B cell (primary cell): ENCODE measurements at regions not wholly inside any gene's neighbourhood (a gene's known extent, or its start where the extent isn't known, plus 50 kb on each side); places are given as distances from the start of the nearest gene placed in this dataset.
"Not testable (repeated sequence)": the region's sequence is repeated elsewhere in the genome, so short reads cannot be mapped to it uniquely, and the experiment has no call there.

Source experiments
- ATAC-seq: fragments of 200-7000 bp; cut with Tn5 transposase; one replicate; pipeline ENCODE4 v1.10.0; 2021; ENCODE audit warnings: low read depth, mild to moderate bottlenecking, moderate number of reproducible peaks, moderate library complexity
- CTCF ChIA-PET: fragments of 350-600 bp; sonication (Branson Sonifier 250); formaldehyde crosslinking; loops from one replicate; lab custom pipeline; 2021; ENCODE audit warnings: antibody characterized with exemption, inconsistent platforms; lab: Charles Lee
- POLR2A ChIA-PET: fragments of 350-600 bp; sonication (Branson Sonifier 250); formaldehyde crosslinking; loops from one replicate; lab custom pipeline; 2021; ENCODE audit warnings: antibody characterized with exemption; lab: Charles Lee
- DNase-seq: peaks from one replicate; pipeline ENCODE4 v3.0.0; 2013
- H2AFZ ChIP-seq: 2 replicates; pipeline ENCODE4 v1.6.1; 2012; ENCODE audit warnings: mild to moderate bottlenecking, low read depth, low read length; ENCODE audit not compliant: insufficient read depth, poor library complexity, severe bottlenecking
- H3K27ac ChIP-seq, 2 donors: 1 replicate in 1 of 2; 2 replicates in 1 of 2; pipeline ENCODE4 v1.5.1; 2012 to 2013; ENCODE audit warnings: low read length in 2 of 2, mild to moderate bottlenecking in 2 of 2, moderate library complexity in 1 of 2
- H3K27me3 ChIP-seq, 4 experiments: fragments of 200-600 bp in 1 of 4; sonication (generic) in 1 of 4; replicated peaks in 1 of 4; 1 replicate in 2 of 4; 2 replicates in 2 of 4; pipeline versions ENCODE4 v1.6.1 to v1.7.0; 2013 to 2016; ENCODE audit warnings: low read length in 3 of 4, mild to moderate bottlenecking in 2 of 4, mixed read lengths in 1 of 4, moderate library complexity in 1 of 4; ENCODE audit not compliant: insufficient read depth in 4 of 4, control insufficient read depth in 3 of 4; ENCODE audit errors: control extremely low read depth in 1 of 4
- H3K36me3 ChIP-seq, 2 experiments: replicated peaks in 1 of 2; 1 replicate in 1 of 2; 2 replicates in 1 of 2; pipeline versions ENCODE4 v1.6.1 to v1.7.1; 2013; ENCODE audit warnings: low read length in 1 of 2; ENCODE audit not compliant: insufficient read depth in 2 of 2, control insufficient read depth in 1 of 2; ENCODE audit errors: control extremely low read depth in 1 of 2, extremely low read depth in 1 of 2
- H3K4me1 ChIP-seq, 2 donors: fragments of 200-600 bp in 1 of 2; sonication (generic) in 1 of 2; 1 replicate in 1 of 2; 2 replicates in 1 of 2; pipeline versions ENCODE4 v1.5.1 to v1.6.1; 2013 to 2017; ENCODE audit warnings: low read length in 2 of 2; ENCODE audit not compliant: control insufficient read depth in 2 of 2, insufficient read depth in 2 of 2
- H3K4me2 ChIP-seq: replicated peaks from 2 replicates; pipeline ENCODE3; 2012; ENCODE audit warnings: mild to moderate bottlenecking, low read depth, low read length; ENCODE audit not compliant: poor library complexity, severe bottlenecking
- H3K4me3 ChIP-seq, 5 experiments: fragments of 200-600 bp in 1 of 5; sonication (generic) in 1 of 5; 1 replicate in 3 of 5; 2 replicates in 2 of 5; pipeline versions ENCODE4 v1.5.1 to v1.7.0; 2011 to 2016; ENCODE audit warnings: low read length in 4 of 5, mild to moderate bottlenecking in 4 of 5, low read depth in 2 of 5, control low read depth in 1 of 5, moderate library complexity in 1 of 5; ENCODE audit not compliant: insufficient read depth in 1 of 5; ENCODE audit errors: control extremely low read depth in 1 of 5, extremely low read depth in 1 of 5
- H3K79me2 ChIP-seq: fragments of 200-600 bp; sonication (generic); one replicate; pipeline ENCODE4 v1.6.0; 2016; ENCODE audit warnings: low read length; ENCODE audit not compliant: control insufficient read depth, insufficient read depth
- H3K9ac ChIP-seq: fragments of 200-600 bp; sonication (generic); 2 replicates; pipeline ENCODE4 v1.6.1; 2017; ENCODE audit warnings: mild to moderate bottlenecking, low read length, moderate library complexity
- H3K9me3 ChIP-seq, 3 donors: one replicate each; pipeline versions ENCODE4 v1.6.1 to v1.7.1; 2013; ENCODE audit warnings: low read length in 2 of 3; ENCODE audit not compliant: control insufficient read depth in 2 of 3, insufficient read depth in 1 of 3; ENCODE audit errors: control extremely low read depth in 1 of 3
- H4K20me1 ChIP-seq: 2 replicates; pipeline ENCODE4 v1.6.0; 2012; ENCODE audit warnings: mild to moderate bottlenecking, low read length; ENCODE audit not compliant: insufficient read depth, control insufficient read depth, poor library complexity, severe bottlenecking
- H3K27ac Mint-ChIP-seq: one replicate; pipeline ENCODE4 v1.8.0; 2021; ENCODE audit warnings: mixed read lengths
- H3K27me3 Mint-ChIP-seq: one replicate; pipeline ENCODE4 v1.8.0; 2021; ENCODE audit warnings: mixed read lengths
- H3K4me1 Mint-ChIP-seq: one replicate; pipeline ENCODE4 v1.8.0; 2021; ENCODE audit warnings: mixed read lengths
- H3K4me3 Mint-ChIP-seq: one replicate; pipeline ENCODE4 v1.8.0; 2021; ENCODE audit warnings: mixed read lengths
- H3K9me3 Mint-ChIP-seq: one replicate; pipeline ENCODE4 v1.8.0; 2022; ENCODE audit warnings: mixed read lengths; ENCODE audit not compliant: insufficient read depth
- WGBS: methylation state at CpG from one replicate; pipeline ENCODE4 v1.1.5; 2013; ENCODE audit warnings: missing lambda C conversion rate; ENCODE audit not compliant: insufficient coverage; 5-methylcytosine and 5-hydroxymethylcytosine counted together
- intact Hi-C: fragments of 100-400 bp; cut with micrococcal nuclease; formaldehyde crosslinking; loops from one replicate; pipeline ENCODE4 v1.10.0; 2022
- TF ChIP-seq, protein P1 (sequence below): fragments of 200-600 bp; IDR thresholded peaks from one replicate; pipeline ENCODE4 v1.8.0; 2022; ENCODE audit warnings: antibody characterized with exemption, mild to moderate bottlenecking

DNA sequence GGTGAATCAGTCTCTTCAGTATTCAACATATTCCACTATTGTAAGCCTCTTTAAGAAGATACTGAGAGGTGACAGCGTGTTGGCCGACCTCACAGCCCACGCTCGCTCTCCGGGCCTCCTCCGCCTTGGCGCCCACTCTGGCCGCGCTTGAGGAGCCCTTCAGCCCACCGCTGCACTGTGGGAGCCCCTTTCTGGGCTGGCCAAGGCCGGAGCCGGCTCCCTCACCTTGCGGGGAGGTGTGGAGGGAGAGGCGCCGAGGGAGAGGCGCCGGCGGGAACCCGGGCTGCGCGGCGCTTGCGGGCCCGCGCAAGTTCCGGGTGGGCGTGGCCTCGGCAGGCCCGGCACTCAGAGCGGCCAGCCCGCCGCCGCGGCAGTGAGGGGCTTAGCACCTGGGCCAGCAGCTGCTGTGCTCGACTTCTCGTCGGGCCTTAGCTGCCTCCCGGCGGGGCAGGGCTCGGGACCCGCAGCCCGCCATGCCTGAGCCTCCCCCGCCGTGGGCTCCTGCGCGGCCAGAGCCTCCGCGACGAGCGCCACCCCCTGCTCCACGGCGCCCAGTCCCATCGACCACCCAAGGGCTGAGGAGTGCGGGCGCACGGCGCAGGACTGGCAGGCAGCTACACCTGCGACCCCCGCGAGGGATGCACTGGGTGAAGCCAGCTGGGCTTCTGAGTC lies 306.4 kb downstream of the SEMA3D start:
- intact Hi-C loops, H2AFZ ChIP-seq, CTCF ChIA-PET, DNase-seq, H3K9ac ChIP-seq, H4K20me1 ChIP-seq, H3K27me3 ChIP-seq, H3K4me3 ChIP-seq, H3K79me2 ChIP-seq, H3K27me3 Mint-ChIP-seq, H3K9me3 ChIP-seq, H3K4me3 Mint-ChIP-seq, POLR2A ChIA-PET, H3K4me1 Mint-ChIP-seq, H3K36me3 ChIP-seq, H3K4me2 ChIP-seq, ATAC-seq, H3K4me1 ChIP-seq, H3K9me3 Mint-ChIP-seq, H3K27ac Mint-ChIP-seq, H3K27ac ChIP-seq: not testable (repeated sequence)
- WGBS, result 98% methylated on average over 53 of the region's 60 CpGs

DNA sequence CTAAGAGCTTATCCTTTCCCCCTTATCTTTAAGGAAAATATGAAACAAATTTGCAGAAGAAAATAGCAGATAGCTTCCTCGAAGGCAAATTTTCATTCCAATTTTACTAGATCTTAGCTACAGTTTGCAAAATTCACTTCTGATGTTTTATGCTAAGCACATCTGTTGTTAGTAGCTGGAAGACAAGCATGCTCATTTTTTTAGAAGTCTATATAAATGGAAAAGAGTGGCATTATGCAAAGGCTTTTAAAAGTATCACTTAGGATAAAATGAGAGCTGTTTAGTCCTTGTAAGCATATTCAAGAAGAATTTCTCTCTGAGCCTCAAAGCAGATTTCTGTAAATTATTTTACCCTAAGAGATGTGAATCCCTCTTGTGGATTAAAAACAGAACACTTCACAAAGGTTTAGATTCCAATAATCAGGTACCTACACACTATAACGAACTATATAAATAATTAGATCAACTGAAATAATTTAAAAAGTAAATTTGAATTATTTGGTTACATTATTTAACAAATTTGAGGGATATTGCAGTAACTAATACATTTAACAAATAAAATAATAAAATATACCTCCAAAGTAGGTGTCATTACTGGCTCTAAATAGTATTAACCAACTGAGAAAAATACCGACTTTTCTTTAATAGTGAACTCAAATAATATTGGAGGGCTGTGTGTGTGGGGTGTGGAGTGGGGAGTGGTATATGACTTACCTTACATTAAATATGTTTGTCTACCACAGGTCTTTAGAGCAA lies 307.1 kb downstream of the SEMA3D start:
- H3K27ac ChIP-seq, result no peak overlapping the region
- no peaks in the 10 kb centered on the region for H3K4me1 Mint-ChIP-seq
- H3K27me3 Mint-ChIP-seq, result no peaks in the 10 kb centered on the region

More for the DNA sequence above, 307.1 kb downstream of the SEMA3D start:
- Histone ChIP-seq H3K4me2 (no peak overlapping the region), H3K79me2 (no peaks in the 10 kb centered on the region), H3K4me1 (no peaks in the 10 kb centered on the region), H4K20me1 (no peaks in the 10 kb centered on the region), H3K4me3 (no peak overlapping the region), H3K9ac (no peak overlapping the region), H2AFZ (no peak overlapping the region), H3K9me3 (peaks cover 0 to 3% (median 0%) of the 10 kb centered on the region in 3 donors), H3K27me3 (no peaks in the 10 kb centered on the region), H3K36me3 (no peaks in the 10 kb centered on the region)
- ChIA-PET POLR2A (no interaction called here), CTCF (no interaction called here)
- intact Hi-C loops, result no loop called here
- no peaks in the 10 kb centered on the region for H3K9me3 Mint-ChIP-seq
- no peak overlapping the region for H3K4me3 Mint-ChIP-seq
- WGBS, result no CpG with 5 or more reads among the region's 3 CpGs
- TF ChIP-seq, protein P1, sequence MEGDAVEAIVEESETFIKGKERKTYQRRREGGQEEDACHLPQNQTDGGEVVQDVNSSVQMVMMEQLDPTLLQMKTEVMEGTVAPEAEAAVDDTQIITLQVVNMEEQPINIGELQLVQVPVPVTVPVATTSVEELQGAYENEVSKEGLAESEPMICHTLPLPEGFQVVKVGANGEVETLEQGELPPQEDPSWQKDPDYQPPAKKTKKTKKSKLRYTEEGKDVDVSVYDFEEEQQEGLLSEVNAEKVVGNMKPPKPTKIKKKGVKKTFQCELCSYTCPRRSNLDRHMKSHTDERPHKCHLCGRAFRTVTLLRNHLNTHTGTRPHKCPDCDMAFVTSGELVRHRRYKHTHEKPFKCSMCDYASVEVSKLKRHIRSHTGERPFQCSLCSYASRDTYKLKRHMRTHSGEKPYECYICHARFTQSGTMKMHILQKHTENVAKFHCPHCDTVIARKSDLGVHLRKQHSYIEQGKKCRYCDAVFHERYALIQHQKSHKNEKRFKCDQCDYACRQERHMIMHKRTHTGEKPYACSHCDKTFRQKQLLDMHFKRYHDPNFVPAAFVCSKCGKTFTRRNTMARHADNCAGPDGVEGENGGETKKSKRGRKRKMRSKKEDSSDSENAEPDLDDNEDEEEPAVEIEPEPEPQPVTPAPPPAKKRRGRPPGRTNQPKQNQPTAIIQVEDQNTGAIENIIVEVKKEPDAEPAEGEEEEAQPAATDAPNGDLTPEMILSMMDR, result no peak
- no peak overlapping the region for H3K27ac Mint-ChIP-seq
- DNase-seq (no peak), ATAC-seq (no peak)
